ENCODE measurements at regions not wholly inside any gene's neighbourhood (a gene's known extent, or its start where the extent isn't known, plus 50 kb on each side); places are given as distances from the start of the nearest gene placed in this dataset.

- H3K4me3 Mint-ChIP-seq (ENCODE audit: low read depth, unreplicated experiment): no peak overlapping the region
- intact Hi-C loops (cut with micrococcal nuclease; ENCODE audit: unreplicated experiment): no loop called here
- no peak for TF ChIP-seq CTCF (IDR thresholded peaks at IDR 0.05; ENCODE audit: unreplicated experiment)
- no peaks in the 10 kb centered on the region for H3K4me1 Mint-ChIP-seq (ENCODE audit: low read depth, unreplicated experiment)
- BruUV-seq (replicated peaks): no TSS peak
- no peak for DNase-seq
- no peaks in the 10 kb centered on the region for H3K27me3 Mint-ChIP-seq (ENCODE audit: unreplicated experiment)
- H3K36me3 Mint-ChIP-seq (ENCODE audit: insufficient read depth, unreplicated experiment): no peaks in the 10 kb centered on the region
- CTCF ChIA-PET: no interaction called here
- no peaks in the 10 kb centered on the region for H3K9me3 Mint-ChIP-seq (ENCODE audit: low read depth, unreplicated experiment)
- H3K27ac Mint-ChIP-seq (ENCODE audit: unreplicated experiment): no peak overlapping the region
These were observed 131.1 kb upstream of the ZNF462 start for GRCh38 chr9:106731910-106732309.

- Mint-ChIP-seq H3K36me3 (ENCODE audit: insufficient read depth, unreplicated experiment) (no peaks in the 10 kb centered on the region), H3K4me1 (ENCODE audit: low read depth, unreplicated experiment) (no peaks in the 10 kb centered on the region), H3K27ac (ENCODE audit: unreplicated experiment) (no peak overlapping the region), H3K27me3 (ENCODE audit: unreplicated experiment) (no peaks in the 10 kb centered on the region), H3K4me3 (ENCODE audit: low read depth, unreplicated experiment) (no peak overlapping the region), H3K9me3 (ENCODE audit: low read depth, unreplicated experiment) (no peaks in the 10 kb centered on the region)
- intact Hi-C loops (cut with micrococcal nuclease; ENCODE audit: unreplicated experiment): no loop called here
- no TSS peak for BruUV-seq (replicated peaks)
- CTCF ChIA-PET: no interaction called here
- DNase-seq: no peak
- TF ChIP-seq CTCF (IDR thresholded peaks at IDR 0.05; ENCODE audit: unreplicated experiment): no peak
These were observed 129.1 kb upstream of the ZNF462 start for GRCh38 chr9:106733828-106734380.

GRCh38 chr9:106737516-106737915 is 125.5 kb upstream of the ZNF462 start:
- no peaks in the 10 kb centered on the region for H3K27me3 Mint-ChIP-seq (ENCODE audit: unreplicated experiment)

GRCh38 chr9:106738109-106738508 is 124.9 kb upstream of the ZNF462 start:
- Mint-ChIP-seq H3K27me3 (ENCODE audit: unreplicated experiment) (no peaks in the 10 kb centered on the region), H3K27ac (ENCODE audit: unreplicated experiment) (no peak overlapping the region), H3K9me3 (ENCODE audit: low read depth, unreplicated experiment) (no peaks in the 10 kb centered on the region), H3K4me1 (ENCODE audit: low read depth, unreplicated experiment) (no peaks in the 10 kb centered on the region), H3K4me3 (ENCODE audit: low read depth, unreplicated experiment) (no peak overlapping the region), H3K36me3 (ENCODE audit: insufficient read depth, unreplicated experiment) (no peaks in the 10 kb centered on the region)
- TF ChIP-seq CTCF (IDR thresholded peaks at IDR 0.05; ENCODE audit: unreplicated experiment): no peak
- intact Hi-C loops (cut with micrococcal nuclease; ENCODE audit: unreplicated experiment): no loop called here
- CTCF ChIA-PET: no interaction called here
- no peak for DNase-seq
- BruUV-seq (replicated peaks): no TSS peak

More at GRCh38 chr9:106737516-106737915, 125.5 kb upstream of the ZNF462 start:
- H3K4me3 Mint-ChIP-seq (ENCODE audit: low read depth, unreplicated experiment): no peak overlapping the region
- intact Hi-C loops (cut with micrococcal nuclease; ENCODE audit: unreplicated experiment): no loop called here
- no peak for DNase-seq
- CTCF ChIA-PET: no interaction called here
- no peak for TF ChIP-seq CTCF (IDR thresholded peaks at IDR 0.05; ENCODE audit: unreplicated experiment)
- BruUV-seq (replicated peaks): no TSS peak
- no peaks in the 10 kb centered on the region for H3K9me3 Mint-ChIP-seq (ENCODE audit: low read depth, unreplicated experiment)
- no peaks in the 10 kb centered on the region for H3K36me3 Mint-ChIP-seq (ENCODE audit: insufficient read depth, unreplicated experiment)
- H3K4me1 Mint-ChIP-seq (ENCODE audit: low read depth, unreplicated experiment): no peaks in the 10 kb centered on the region
- H3K27ac Mint-ChIP-seq (ENCODE audit: unreplicated experiment): no peak overlapping the region
